NCI-H460 (cell line): ENCODE measurements at regions not wholly inside any gene's neighbourhood (a gene's known extent, or its start where the extent isn't known, plus 50 kb on each side); places are given as distances from the start of the nearest gene placed in this dataset.
A peak's percentile ranks its signal among the peaks of the same experiment; 100 is the strongest.

Experiments used
- DNase-seq: peaks from one replicate; pipeline ENCODE4 v3.0.0-alpha.2; 2016; ENCODE audit warnings: low read depth; ENCODE audit errors: extremely low read depth

DNA sequence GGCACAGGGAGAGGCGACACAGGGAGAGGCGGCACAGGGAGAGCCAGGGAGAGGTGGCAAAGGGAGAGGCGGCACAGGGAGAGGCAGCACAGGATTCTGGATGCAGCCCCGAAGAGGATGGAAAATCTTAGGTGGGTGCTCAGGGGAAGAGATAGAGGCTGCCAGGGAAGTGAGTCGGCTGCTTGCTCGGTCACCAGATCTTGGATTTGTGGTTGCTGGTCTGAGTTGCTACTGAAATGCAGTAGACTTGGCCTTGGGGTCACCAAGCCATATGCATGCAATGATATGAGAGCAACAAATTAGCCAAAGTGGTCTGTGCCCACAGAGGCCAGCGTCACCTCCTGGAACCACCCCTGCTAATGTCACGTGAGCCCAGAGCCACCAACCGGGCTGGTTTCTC is 117.2 kb upstream of the SALL3 start:
- DNase-seq: no peak

DNA sequence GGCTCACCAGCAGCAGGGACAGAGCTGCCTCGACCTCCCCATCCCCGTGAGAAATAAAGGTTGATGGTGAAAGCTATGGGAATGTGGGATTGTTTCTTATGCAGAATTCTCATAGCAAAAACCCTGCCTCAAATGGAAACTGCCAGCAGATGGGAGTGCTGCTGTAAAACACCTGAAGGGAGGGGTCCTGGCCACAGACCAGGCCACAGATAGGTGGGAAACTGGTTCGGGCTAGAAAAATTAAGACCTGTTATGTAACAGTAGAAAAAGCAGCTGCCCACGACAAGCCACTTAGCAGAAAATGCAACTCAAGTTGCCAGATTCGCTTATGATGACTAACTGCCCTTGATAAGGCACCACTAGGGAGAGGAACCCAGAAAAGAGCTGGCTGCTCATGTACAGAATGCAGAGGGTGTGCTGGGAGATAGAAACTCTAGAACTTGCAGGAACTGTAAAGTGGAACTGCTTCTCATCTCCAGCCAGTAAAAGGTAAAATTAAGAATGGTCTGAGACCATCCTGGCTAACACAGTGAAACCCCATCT is 114.5 kb upstream of the SALL3 start:
- no peak for DNase-seq

DNA sequence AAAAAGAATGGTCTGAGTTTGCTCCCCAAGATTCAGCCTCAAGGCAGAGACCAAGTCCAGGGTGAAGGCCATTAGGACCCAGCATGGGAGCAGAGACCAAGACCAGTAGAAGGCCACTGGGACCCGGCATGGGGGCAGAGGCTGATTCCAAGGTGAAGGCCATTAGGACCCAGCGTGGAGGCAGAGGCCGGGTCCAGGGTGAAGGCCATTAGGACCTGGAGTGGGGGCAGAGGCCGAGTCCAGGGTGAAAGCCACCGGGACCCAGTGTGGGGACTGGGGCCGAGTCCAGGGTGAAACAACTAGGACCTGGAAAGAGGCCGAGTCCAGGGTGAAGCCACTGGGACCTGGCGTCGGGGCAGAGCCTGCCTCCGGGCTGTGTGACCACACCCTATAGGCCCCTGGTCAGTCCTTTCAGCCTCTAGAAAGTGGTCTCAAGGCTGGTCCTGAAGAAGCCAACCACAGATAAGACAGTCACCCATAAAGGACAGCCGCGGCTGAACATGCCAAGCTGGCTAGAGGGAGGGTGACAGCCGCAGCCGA is 113.8 kb upstream of the SALL3 start:
- DNase-seq: no peak

DNA sequence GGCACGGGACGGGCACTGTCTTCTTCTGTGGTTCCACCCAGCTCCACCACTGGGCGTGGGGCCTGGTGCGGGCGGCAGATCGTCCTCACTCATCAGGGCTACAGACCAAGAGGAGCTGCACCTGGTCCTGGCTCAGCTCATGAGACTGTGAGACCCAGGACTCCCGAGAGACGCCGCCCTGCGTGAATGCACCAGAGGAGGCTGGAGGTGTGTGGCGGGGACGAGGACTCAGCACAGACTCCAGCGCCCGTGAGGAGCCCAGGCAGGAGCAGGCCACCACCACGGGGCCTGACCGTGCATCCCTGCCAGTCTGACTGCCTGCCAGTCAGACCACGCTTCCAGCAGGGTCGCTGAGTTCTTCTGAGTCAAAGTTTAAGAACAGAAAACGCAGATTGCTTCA is 112.5 kb upstream of the SALL3 start:
- DNase-seq: no peak

DNA sequence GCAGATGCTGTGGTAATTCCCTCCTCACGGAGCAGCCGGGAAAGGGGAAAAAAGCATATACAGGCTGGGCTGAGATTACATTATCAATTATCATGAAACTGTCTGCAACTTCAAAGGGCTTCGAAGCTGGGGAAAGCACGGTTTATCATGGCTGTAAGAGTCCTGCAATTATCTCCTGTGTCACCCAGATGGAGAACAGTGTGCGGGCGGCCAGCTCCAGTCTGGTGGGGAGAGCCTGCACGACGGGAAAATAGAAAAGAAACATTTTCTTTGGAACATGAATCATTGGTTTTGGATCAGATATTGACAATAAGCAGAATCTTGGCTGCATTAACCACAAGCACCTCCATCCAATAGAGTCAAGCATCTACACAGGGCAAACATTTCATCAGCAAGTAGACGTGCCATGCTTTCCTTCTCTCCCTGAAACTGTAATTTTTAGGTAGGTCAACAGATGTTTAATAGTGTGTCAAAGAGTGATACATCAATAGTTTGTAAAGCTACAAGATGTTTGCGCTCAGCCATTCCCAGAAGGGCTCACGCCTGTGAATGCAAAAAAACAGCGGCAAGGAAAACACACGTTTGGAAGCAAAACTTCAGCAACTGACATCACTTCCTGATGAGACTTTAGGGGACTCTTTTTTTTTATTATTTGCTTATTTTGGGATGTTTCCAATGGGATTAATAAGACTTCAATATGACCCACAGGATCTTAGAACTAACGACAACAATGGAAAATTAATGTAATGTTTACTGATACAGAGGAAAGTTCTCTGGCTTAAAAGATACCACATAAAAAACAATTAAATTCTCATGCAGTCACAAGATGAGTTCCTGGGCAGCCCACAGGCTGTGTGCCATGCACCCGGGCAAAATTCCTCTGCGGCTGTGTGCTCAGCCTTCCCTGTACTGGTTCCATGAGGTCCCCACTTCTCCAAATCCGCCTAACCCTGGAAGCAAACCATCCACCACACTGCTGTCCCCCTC is 111.0 kb upstream of the SALL3 start:
- DNase-seq: no peak

DNA sequence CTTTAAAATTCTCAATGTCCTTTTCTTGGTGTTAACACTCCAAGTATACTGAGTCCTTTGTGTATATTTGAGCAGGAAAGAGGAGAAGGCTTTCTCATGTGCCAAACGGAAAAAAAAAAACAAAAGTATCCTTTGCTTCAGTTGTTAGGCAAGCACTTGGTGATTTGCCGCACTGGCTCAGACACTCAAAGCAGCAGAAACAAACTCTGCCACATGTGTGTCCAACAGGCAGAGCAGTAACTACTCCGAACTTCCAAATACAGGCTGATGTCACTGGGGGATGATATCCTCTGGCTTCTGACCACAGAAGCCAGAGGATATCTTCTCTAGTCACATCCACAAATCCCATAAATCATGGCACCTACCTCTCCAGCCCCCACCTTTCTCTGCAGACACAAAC is 108.0 kb upstream of the SALL3 start:
- no peak for DNase-seq

DNA sequence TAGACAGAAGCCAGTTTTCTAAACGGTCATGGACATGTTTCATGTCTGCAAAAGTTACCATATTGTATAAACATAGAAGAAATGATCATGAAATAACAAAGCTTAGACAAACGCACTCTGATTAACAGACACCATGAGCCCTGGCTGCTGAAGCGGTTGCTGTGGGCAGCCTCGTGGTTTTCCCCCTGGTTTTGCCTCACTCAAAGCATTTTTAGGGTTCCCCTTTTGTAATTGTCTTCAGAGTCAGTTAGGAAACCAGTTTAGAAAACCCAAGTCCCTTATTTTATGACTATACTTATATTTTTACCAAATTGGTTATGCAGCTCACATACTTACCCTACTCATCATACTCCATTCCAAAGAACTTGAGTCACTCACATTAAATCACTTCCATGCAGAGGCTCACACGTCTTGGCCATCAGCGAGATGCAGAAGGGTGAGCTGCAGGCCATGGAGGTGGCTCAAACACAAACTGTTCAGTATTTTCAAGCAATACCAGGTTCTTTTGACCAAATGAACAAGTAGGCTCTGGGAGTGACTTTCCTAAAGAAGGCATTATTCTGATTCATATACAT is 105.6 kb upstream of the SALL3 start:
- DNase-seq: no peak

DNA sequence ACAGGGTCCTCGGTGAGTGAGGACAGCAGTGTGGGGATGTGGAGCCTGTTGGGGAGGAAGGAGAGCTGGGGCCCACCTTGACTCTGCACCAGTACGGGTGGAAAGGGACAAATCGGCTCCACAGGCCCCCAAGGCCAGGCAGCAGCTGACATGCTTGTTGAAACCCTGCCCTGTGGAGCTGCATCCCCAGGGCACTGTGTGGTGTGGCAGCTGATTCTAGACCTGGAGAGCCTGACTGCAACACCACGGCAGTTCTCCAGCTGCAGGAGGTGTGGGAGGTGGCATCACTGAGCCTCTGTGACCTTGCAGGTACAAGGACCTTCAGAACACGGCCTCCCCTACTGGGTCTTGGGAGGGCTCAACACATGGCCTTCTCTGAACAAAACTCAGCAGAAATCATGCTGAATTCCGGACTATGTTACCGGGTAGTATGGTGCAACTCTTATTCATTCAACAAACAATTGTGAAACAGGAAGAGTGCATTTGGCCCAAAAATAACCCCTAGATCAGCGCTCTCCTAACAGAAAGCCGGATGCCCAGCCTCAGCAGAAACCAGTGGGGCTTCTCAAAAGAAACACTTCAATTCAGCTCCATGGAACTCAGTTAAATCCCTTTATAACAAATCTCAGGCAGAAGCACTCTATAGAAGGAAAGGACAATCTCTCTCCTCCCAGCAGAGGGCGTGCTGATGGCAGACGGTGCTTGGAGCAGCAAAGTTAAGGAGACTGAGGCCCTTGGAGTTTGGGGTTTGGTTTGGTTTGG is 104.4 kb upstream of the SALL3 start:
- DNase-seq: peak; percentile 34

DNA sequence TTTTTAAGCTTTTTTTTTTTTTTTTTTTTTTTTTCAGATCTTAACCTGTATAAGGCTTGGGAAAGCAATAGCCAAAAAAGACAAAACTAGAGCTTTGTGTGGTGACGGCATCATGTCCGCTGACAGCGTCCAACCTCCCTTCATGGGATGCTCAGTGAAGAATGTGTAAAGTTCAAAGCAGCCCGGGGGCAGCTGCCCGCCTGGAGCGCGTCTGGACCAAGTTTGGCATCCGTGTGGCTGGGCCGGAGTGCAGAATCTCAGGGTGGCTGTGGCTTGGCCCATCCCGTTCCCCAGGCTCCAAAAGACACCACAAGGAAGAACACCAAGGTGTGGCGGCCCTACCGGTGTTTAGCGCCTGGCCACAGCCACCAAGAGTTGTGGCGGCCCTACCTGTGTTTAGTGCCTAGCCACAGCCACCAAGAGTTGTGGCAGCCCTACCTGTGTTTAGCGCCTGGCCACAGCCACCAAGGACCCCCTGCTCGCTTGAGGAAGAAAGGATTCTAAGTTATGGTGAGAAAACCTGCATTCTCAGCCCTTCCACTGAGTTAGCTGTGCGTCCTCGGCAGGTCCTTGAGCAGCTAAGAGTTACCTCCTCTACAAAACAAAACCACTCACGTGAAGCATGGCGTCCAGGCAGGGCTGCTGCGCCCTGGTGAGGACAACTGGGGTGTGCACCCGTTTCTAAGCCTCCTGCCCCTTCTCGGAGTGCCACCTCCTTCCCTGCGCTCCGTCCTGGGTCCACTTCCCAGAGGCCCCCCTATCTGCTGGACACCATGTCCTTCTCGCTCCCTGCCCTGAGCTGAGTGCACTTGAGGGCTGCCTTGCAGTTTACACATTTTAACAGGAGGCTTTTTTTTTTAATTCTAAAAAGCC is 103.6 kb upstream of the SALL3 start:
- DNase-seq: no peak

DNA sequence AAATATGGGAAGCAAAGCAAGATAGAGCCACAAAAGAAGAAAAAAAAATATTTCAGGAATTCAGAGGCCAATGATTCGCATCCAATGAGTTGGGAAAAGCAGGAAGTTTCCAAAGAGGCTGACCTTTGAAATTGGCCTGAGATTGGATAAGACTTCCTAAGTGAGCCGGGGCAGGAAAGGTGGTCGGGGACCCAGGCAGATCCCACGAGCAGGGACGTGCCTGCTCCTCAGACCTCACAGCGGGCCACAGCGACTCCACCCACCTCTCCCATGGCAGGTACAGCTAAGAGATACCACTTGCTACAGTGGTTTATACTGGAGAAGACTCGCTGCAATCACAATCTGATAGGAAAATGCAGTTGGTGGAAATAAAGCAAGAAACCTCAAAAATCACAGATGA is 102.8 kb upstream of the SALL3 start:
- DNase-seq: no peak

DNA sequence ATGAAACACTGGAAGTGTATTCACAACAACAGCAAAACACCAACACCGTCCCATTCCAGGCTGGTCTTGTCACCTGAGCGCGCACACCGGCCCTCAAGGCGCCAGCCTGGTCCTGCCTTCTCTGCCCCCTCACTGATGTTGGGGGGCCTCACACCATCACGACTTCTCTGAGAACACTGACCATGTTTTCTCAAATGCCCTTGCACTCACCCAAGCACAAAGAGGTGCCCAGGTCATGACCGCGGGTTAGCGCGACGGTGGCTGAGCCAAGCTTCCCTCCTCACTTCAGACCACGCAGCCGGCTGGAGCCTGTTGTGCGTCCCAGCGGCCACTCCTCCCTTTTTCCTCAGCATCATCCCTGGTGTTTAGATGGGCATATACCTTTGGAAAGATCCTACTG is 101.3 kb upstream of the SALL3 start:
- no peak for DNase-seq

DNA sequence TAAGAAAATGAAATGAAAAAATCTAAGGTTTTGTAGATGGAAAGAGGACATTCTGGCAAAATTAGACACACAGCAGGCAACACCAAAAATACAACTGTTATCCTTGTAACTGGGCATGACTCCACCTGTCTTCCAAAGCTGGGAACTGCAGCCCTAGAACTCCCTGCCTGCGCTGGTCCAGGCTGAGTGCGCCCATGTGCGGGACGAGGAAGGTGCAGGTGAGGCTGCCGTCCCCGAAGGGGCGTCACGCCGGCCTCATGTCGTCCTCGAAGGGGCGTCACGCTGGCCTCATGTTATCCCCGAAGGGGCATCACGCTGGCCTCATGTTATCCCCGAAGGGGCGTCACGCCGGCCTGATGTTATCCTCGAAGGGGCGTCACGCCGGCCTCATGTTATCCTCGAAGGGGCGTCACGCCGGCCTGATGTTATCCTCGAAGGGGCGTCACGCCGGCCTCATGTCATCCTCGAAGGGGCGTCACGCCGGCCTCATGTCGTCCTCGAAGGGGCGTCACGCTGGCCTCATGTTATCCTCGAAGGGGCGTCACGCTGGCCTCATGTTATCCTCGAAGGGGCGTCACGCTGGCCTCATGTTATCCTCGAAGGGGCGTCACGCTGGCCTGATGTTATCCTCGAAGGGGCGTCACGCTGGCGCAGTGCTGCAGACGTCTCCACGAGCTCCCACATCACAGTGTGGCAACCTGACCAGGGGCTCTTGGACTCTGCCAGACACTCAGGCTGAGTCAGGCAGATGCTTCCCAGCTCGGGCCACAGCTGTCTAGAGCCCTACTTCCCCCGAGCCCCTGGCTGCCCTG is 100.3 kb upstream of the SALL3 start:
- peak; percentile 14 for DNase-seq

DNA sequence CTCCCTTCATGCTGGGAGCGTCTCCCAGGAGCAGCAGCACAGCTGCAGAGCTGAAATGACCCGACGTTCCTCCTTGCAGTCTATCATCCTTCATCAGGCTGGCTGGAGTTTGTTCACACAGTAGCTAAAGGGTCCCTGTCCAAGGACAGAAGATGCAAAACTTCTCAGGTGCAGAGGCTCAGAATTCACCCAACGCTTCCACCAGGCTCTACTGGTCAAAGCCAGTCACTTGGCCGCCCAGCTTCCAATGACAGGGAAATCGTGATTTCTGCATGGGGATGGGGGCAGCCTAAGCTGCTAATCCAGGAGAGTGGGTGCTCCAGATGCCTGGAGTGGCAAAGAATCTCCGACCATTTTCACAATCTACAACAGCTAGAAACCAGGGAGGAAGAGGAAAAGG is 97.0 kb upstream of the SALL3 start:
- no peak for DNase-seq

DNA sequence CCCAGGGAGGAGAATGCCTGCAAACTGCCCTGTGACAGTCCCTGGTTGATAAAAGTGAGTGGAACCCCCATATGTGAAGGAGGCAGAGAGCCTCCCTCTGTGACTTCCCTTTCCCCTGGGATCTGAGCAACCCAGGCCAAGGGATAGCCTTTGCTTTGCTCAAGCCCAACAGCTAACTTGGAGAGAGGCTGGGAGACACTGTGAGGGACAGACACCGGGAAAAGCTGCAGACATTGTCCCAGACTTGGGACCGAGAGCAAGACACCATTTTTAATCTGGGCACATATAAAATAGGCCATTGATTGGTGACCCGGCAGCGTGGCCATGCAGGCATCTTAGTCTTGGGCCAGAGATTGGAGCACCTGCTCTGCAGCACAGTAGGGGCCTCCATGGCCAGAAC is 96.1 kb upstream of the SALL3 start:
- DNase-seq: no peak

DNA sequence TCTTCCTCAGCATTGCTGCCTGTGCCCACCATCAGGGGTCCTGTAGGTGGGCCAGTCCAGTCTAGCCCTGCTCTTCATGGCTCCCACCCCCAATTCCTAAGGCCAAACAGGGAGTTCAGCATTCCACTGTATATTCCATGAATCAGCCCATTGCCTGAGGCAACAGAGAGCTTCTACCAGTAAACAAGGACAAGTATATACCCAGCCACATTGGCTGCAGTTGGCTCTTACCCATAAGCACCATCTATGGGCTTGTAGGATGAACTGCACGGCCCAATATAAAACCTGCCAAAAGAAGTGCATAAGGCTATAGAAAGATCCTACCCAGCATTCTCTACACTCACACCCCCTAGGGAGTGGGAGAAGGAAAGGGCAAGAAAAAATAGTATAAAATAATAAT is 95.1 kb upstream of the SALL3 start:
- no peak for DNase-seq

DNA sequence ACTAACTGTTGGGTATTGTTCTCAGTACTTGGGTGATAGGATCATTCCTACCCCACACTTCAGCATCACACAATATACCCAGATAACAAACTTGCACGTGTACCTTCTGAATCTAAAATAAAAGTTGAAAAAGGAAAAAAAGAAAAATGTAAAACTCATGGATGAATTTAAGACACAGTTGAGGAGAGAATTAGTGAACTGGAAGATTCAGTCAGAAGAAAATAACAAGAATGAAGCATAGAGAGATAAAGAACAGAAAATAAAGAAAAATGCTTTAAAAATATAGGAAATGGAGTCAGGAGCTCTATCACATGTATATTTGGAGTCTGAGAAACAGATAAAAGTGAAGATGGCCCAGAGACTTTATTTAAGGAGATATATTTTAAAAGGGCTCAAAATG is 90.4 kb upstream of the SALL3 start:
- DNase-seq: no peak

DNA sequence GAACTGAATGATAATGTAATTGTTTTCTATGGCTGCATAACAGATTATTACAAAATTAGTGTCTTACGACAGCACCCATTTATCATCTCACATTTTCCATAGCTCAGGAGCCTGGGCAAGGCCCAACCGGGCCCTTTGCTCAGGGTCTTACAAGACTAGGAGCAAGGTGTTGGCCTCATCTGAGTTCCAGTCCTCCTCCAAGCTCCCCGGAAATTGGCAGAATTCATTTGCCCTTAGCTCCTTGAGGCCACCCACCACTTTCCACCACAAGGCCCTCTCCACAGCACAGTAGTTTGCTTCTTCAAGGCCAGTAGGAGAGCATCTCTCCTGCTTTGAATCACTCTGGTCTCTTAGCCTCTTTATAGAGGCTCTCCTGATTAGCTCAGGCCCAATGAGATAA is 89.2 kb upstream of the SALL3 start:
- DNase-seq: no peak

DNA sequence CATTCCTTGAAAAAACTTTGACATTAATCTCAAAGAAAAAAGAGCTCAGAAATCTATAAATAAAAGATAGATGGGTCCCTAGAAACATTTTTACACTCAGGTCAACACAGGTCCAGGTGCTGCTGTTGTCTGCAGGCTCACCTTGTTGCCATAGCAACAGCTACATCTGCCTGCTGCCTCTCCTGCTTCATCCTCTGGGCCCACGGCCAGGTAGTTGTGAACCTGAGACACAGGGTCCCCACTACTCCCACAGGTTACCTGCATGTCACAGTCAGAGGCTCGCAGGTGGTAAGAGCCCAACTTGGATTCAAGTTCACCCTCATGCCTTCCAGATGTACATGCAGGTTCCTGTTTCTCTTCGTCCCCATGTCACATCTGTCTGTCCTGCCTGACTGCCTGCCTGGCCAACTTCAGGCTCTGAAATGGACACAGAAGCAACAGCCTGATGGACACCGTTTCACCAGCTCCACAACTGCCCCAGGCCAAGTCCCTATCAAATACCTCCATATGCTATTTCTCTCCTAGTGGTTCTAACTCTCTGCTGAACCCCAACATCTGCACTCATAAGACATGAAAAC is 88.3 kb upstream of the SALL3 start:
- DNase-seq: no peak

DNA sequence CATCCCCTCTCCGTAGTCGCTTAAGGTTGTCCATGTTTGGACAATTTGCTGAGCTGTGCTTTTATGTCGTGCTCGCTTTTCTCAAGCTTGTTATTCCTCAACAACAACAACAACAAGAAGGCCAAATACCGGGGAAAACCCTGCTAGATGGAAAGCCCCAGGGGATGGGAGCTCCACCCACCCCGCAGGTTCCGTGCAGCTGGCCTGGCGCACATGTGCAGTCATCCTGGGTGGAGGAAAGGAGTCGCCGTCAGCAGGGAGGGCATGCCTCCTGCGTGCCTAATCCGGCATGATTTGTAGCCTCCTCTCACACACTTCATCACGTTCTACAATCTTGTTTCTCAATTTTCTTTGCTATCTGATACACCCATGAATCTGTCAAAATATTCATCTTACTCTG is 87.4 kb upstream of the SALL3 start:
- DNase-seq: no peak
